Kasumi-1 (cell line): ENCODE measurements at regions not wholly inside any gene's neighbourhood (a gene's known extent, or its start where the extent isn't known, plus 50 kb on each side); places are given as distances from the start of the nearest gene placed in this dataset.
"Not testable (repeated sequence)": the region's sequence is repeated elsewhere in the genome, so short reads cannot be mapped to it uniquely, and the experiment has no call there.

Experiments used
- DNase-seq, 2 experiments: peaks; one replicate each; lab custom pipeline; 2025; lab: John Stamatoyannopoulos, UW

DNA sequence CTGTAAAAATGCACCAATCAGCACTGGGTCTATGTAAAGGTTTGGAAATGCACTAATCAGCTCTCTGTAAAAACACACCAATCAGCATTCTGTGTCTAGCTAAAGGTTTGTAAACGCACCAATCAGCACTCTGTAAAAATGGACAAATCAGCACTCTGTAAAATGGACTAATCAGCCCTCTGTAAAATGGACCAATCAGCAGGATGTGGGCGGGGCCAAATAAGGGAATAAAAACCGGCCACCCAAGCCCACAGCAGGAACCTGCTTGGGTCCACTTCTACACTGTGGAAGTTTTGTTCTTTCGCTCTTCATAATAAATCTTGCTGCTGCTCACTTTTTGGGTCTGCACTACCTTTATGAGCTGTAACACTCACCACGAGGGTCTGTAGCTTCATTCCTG is 101.0 kb downstream of the SMC2 start:
- not testable (repeated sequence) for DNase-seq

DNA sequence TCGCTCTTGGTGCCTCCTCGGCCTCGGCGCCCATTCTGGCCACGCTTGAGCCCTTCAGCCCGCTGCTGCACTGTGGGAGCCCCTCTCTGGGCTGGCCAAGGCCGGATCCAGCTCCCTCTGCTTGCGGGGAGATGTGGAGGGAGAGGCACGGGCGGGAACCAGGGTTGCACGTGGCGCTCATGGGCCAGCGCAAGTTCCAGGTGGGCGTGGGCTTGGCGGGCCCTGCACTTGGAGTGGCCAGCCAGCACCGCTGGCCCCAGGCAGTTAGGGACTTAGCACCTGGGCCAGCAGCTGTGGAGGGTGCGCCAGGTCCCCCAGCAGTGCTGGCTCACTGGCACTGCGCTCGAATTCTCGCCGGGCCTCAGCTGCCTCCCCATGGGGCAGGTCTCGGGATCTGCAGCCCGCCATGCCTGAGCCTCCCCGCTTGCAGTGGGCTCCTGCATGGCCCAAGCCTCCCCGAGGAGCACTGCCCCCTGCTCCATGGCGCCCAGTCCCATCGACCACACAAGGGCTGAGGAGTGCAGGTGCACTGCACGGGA is 106.4 kb downstream of the SMC2 start:
- no peak for DNase-seq

DNA sequence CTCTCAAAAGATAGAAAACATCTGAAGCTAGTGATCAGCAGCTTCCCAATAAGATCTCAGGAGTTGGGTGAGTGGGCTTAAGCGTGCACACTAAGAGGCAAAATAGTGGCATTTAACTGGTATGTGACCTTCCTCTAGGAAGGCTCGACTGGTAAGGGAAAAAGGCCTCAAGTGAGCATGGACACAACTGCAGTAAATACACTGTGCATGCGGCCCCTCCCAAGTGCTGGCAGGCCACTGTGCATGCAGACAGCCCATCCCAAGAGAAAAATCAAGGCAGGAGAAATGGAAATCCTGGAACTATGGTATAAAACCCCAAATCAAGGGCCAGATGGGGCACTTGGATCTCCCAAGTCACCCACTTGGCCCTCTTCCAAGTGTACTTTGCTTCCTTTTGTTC is 112.7 kb downstream of the SMC2 start:
- no peak for DNase-seq

DNA sequence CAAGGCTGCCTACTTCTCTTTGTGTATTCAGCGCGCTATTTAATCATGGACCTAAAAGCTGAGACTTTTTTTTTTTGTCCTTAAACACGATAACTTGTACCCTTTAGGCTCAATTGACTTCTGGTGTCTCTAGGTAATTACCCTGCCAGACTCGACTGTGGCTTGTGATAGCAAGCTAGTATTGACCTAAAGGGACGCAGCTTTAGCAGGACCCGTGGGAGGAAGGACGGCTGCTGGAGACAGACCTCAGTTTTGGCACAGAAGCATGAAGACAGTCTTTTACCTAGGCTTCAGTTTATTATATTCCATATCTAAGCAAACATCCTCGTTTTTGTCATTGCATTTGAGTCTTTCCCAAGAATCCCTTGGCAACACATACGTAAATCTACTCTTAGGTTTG is 115.3 kb downstream of the SMC2 start:
- no peak for DNase-seq

DNA sequence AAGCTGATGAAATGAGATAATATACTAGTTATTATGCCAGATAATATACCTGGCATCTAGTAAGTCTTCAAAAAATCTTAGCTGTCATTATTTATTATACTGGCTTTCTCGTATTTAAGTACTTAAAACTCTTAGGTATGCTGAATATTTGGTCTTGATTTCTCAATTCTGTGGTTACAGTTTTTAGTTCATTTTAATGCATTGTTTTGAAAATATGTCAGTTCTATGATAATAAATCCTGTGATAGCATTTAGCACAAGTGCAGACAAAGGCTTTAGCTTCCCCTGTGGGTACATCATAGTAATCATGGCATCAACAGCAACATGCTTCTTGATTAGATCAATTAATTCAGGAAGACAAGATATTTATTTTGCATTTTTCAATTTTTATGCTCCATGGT is 133.0 kb downstream of the SMC2 start:
- no peak for DNase-seq

DNA sequence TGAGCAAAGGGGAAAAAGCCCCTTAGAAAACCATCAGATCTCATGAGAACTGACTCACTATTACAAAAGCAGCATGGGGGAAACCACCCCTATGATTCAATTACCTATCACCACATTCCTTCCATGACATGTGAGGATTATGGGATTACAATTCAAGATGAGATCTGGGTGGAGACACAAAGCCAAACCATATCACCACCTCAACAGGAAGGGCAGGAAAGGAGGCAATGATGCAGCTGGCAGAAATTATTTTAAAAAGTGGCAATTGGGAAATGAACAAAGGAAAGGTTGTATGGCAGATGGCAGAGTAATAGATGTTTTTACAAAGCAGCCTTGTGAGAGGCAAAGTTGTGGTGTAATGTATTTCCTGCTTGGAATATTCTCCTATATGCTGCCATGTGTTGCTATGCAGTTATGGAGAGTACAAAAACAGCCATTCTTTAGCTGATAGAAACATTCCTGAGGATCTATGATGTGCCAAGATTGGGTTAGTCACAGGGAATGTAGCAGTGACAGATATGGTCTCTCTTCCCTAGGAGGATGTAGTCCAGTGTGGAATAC is 138.8 kb downstream of the SMC2 start:
- DNase-seq, result no peak

DNA sequence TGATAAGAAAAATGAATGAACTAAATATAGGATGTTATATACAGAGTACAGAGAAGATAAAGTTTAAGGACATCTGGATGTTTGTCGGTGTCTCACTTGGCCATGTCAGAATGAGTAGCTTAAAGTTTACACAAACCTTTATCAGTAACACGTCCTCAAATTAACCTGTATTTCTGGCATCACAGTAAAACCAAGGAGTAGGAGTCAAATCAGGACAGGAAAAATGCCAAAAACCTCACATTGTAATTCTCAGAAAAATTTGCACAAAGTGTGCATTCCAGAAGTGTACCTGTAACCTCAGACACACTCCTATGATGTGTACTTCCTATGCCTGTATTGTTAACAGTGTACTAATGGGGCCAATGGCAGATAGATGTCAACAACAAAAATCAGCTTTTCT is 139.3 kb downstream of the SMC2 start:
- DNase-seq, result no peak

DNA sequence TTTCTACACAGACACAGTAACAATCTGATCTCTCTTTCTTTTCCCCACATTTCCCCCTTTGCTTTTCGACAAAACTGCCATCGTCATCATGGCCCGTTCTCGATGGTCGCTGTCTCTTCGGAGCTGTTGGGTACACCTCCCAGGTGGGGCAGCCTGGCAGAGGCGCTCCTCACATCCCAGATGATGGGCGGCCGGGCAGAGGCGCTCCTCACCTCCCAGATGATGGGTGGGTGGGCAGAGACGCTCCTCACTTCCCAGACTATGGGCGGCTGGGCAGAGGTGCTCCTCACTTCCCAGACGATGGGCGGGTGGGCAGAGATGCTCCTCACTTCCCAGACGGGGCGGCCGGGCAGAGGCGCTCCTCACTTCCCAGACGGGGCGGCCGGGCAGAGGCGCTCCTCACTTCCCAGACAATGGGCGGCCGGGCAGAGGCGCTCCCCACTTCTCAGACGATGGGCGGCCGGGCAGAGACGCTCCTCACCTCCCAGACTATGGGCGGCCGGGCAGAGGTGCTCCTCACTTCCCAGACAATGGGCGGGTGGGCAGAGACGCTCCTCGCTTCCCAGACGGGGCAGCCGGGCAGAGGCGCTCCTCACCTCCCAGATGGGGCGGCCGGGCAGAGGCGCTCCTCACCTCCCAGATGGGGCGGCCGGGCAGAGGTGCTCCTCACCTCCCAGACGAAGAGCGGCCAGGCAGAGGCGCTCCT is 140.7 kb downstream of the SMC2 start:
- DNase-seq, result not testable (repeated sequence)

DNA sequence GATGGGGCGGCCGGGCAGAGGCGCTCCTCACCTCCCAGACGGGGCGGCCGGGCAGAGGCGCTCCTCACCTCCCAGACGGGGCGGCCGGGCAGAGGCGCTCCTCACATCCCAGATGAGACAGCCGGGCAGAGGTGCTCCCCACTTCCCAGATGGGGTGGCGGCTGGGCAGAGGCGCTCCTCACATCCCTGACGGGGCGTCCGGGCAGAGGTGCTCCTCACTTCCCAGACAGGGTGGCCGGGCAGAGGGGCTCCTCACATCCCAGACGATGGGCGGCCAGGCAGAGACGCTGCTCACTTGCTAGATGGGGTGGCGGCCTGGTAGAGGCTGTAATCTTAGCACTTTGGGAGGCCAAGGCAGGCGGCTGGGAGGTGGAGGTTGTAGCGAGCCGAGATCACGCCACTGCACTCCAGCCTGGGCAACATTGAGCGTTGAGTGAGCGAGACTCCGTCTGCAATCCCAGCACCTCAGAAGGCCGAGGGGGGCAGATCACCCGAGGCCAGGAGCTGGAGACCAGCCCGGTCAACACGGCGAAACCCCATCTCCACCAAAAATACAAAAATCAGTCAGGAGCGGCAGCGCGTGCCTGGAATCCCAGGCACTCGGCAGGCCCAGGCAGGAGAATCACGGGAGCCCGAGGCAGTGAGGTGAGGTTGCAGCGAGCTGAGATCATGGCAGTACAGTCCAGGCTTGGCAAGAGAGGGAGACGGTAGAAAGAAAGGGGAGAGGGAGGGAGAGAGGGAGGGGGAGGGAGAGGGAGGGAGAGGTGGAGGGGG is 141.4 kb downstream of the SMC2 start:
- DNase-seq, result not testable (repeated sequence)

DNA sequence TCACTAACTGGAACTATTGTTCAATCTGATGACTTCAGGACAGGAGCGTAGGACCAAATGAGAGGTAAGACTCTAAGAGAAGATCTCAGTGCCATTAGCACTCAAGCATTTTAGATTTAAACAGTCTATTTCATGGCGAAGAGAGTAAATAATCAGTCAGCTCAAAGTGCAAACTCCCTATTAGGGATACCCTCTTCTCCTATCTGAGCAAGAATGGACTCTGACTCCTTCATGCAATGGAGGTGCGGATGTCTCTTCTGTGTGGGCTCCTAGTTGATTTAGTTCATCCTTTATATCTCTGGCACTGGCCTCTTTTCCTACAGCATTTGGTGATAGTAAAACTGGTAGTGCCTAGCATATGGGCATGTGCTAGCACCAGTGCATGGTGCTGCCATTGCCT is 144.6 kb downstream of the SMC2 start:
- no peak for DNase-seq

DNA sequence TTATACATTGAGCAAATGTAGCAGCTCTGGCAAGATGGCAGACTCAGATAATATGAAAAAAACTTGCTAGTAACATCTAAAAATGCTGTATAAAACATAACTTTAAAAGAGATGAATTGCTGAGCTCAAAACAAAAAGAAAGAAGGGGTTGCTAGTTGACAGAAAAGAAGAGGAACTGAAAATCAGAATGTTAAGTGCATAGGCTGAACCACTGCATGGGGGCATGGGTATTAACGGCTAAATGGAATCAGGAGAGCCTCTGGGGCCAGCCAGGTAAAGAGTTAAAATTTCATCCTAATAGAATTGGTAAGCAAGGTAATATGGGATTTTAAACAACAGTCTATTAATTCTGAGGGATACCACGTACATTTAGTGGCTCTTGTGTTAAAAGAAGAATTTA is 146.8 kb downstream of the SMC2 start:
- DNase-seq, result no peak

DNA sequence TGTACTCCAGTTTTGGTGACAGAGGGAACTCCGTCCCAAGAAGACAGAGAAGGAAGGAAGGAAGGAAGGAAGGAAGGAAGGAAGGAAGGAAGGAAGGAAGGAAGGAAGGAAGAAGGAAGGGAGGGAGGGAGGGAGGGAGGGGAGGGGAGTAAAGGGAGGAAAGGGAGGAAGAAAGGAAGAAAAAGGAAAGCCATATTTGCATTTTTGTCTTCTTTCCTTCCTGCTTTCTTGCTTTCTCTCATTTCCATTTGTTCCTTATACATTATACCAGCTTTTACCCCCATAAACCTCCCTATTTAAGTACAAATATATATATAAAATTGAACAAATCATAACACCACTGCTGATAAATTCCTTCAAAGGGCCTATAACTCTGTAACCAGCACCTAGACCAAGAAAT is 151.8 kb downstream of the SMC2 start:
- no peak for DNase-seq

DNA sequence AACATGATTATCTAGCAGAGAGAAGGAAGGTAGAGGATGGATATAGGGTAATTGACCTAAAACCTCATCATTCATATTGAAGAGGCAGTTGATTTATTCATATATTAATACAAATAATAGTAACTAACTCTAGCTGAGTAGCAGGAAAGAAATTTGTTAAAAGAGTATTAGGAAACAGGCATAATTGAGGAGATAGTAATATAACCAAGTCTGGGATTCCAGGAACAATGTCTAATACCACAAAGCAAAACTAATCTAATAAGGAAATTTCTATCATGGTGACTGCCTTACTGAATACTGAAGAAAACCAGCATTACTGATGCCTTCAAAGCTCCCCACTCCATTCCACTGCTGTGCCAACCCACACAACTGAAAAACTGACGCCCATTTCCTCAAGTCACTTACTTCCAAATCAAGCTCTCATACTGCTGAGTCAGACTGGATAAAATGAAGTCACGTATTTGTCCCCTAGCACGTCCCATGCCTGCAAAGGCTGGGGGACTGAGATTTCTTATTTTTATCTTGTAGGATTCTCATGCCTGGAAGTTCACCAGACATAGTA is 153.9 kb downstream of the SMC2 start:
- DNase-seq, result no peak

DNA sequence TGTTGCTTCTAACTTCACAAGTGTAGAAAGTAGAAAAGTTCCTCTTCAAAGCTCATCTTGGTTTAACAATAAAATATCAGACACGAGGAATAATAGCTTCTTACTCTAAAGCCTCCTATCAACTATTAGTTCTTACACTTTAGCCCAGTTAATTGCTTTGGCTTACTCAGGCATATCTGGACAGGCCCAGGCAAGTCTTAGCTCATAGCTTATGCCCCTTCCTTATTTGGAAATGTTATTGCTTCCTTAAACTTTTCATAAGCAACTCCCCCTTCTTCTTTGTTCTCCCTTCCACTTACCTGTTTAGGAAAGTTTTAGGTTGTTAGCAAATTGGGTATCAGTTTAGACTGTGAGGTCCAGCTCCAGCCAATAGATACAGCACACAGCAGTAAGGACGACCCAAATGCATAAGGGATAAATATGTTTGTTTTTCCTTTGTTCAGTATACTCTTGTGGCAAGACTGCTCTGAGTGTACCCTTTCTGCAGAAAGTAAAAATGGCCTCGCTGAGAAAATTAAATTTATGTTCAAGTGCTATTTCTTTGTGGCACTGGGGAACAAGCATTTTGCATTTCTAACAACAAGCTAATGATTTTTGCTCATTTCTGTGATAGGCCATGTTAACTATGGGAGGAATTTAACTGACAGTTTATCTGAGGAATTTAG is 162.1 kb downstream of the SMC2 start:
- DNase-seq, result no peak

DNA sequence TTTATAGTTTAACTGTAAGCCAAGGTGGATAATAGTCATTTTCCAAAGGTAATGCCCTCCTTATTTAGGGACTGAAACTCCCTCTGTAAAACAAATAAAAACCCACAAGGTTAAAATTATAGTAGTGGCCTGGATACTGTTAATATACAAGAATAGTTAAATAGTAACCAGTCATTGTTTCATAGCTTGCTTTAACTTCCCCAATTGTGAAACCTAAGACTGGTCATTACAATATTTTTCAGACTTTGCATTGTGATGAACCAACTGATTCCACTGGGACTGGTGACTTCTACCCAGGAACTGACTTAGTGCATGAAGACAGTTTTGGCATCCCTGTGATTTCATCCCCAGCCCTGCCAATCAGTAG is 162.6 kb downstream of the SMC2 start:
- no peak for DNase-seq

DNA sequence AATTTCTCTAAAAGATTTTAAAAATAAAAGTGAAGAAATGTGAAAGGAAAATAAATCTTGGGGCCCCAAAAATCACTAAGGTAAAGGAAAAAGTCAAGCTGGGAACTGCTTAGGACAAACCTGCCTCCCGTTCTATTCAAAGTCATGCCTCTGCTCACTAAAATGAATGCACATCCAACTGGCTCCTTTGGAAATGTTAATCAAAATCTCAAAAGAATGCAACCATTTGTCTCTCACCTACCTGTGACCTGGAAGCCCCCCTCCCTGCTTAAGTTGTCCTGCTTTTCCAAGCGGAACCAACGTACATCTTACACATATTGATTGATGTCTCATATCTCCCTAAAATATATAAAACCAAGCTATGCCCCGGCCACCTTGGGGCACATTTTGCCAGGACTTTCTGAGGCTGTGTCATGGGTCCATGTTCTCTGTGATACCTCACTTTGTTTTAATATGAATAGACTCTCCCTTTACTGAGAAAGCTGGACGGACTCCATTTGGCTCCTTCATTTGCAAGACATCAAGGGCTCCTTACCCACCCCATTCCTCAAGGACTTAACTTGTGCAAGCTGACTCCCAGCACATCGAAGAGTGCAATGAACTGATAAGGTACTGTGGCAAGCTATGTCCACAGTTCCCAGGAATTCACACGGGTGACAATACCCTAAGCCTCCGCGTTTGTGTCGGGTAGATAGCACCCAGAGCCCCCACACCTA is 164.3 kb downstream of the SMC2 start:
- DNase-seq, result no peak

DNA sequence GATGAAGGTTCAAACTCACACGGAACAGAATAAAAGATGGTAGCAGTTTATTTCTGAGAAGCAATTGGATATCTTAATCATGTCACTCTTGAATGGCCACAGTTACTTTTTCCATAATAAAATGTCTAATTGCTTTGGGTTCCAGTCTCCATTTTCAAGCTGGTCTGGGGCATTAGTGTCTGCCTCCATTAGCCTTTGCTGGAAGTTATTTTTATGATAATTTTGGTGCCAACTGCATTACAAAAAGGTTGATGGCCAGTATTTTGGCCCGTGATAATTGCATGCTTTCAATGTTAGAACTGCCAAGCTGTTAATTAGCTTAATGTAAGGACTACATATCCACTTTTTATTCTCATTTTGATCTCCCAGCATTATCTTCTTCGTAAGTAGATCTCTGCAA is 165.9 kb downstream of the SMC2 start:
- DNase-seq, result no peak

DNA sequence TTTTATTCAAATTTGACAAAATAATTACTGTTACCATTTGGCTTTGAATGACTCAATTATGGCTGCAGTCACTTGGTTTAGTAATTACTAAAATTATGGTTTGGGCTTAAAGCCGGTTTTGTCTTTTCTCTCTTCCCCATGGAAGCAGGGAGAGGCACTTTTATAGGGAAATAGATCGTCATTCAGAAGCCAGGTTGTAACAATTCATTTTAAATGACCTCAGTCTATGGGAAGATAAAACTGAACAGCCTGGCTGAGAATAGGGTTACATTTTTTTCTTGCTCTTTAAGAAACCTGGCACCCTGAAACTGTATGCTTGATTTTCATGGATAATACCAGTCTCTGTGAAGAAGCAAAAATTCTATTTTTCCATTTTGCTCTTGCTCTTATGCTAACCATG is 169.8 kb downstream of the SMC2 start:
- no peak for DNase-seq

DNA sequence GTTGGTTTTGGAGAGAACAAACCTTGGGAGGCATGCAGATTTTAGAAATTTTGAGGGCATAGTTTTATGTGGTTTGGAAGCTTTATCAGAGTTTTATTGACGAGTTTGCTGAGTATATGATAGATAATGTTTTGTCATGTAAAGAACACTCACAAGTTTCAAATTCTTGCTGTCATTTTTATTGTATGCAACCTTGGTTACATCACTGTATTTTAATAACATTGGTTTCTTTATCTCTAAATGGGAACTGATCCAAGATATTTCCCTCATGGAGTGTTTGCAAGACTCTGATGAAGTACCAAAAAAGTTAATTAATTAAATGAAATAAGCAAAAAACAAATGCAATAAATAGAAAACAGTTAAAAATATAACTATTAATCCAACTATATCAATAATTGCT is 170.3 kb downstream of the SMC2 start:
- no peak for DNase-seq

DNA sequence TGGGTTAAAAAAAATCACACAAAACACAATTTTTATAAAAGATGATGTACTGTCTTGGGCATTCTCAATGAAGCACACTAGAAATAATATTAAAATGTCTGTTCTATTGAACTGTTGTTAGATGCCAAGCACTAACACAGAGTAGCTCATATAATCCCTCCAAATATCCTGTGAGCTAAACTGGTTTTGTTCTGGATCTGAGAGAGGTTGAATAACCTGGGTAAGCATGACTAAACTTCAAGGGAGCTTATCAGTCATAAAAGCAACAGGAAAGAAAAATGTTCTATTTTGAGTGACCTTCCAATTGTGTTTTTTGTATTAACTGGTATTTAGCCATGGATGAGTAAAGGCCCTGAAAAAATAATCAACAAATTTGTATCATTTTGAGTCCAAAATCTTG is 175.3 kb downstream of the SMC2 start:
- no peak for DNase-seq
